CD4-positive, alpha-beta T cell treated with Interleukin-4 for 1 hour (primary cell): ENCODE measurements at regions not wholly inside any gene's neighbourhood (a gene's known extent, or its start where the extent isn't known, plus 50 kb on each side); places are given as distances from the start of the nearest gene placed in this dataset.

Experiments
- DNase-seq, 2 donors: peaks; one replicate each; pipeline ENCODE4 v3.0.0-alpha.2; 2020 to 2022

GRCh38 chr2:195404651-195405050 lies 252.4 kb upstream of the SLC39A10 start:
- DNase-seq: peak in 1 of 2 donors; percentile 28

- DNase-seq: no peak
Measured at GRCh38 chr2:195396479-195396878, 260.5 kb upstream of the SLC39A10 start.

- DNase-seq: no peak
Measured at GRCh38 chr2:195395362-195395761, 261.7 kb upstream of the SLC39A10 start.

GRCh38 chr2:195392446-195393336 lies 264.3 kb upstream of the SLC39A10 start:
- DNase-seq: no peak

- no peak for DNase-seq
Measured at GRCh38 chr2:195390686-195391321, 266.2 kb upstream of the SLC39A10 start.

- DNase-seq: no peak
Measured at GRCh38 chr2:195388028-195388427, 269.0 kb upstream of the SLC39A10 start.

GRCh38 chr2:195382186-195382585 lies 274.8 kb upstream of the SLC39A10 start:
- DNase-seq: peak; percentile 15 to 40

- DNase-seq: no peak
Measured at GRCh38 chr2:195370167-195370943, 286.7 kb upstream of the SLC39A10 start.

- no peak for DNase-seq
Measured at GRCh38 chr2:195369218-195369587, 287.8 kb upstream of the SLC39A10 start.

GRCh38 chr2:195368249-195369217 lies 288.5 kb upstream of the SLC39A10 start:
- DNase-seq: no peak

- no peak for DNase-seq
Measured at GRCh38 chr2:195367809-195368208, 289.2 kb upstream of the SLC39A10 start.

- DNase-seq: no peak
Measured at GRCh38 chr2:195364015-195364965, 292.7 kb upstream of the SLC39A10 start.

- no peak for DNase-seq
Measured at GRCh38 chr2:195363496-195363895, 293.5 kb upstream of the SLC39A10 start.

- no peak for DNase-seq
Measured at GRCh38 chr2:195360242-195360641, 296.8 kb upstream of the SLC39A10 start.

GRCh38 chr2:195359043-195359735 lies 297.8 kb upstream of the SLC39A10 start:
- DNase-seq: no peak

GRCh38 chr2:195356920-195357440 lies 300.0 kb upstream of the SLC39A10 start:
- DNase-seq: no peak

GRCh38 chr2:195356026-195356425 lies 301.0 kb upstream of the SLC39A10 start:
- DNase-seq: no peak

GRCh38 chr2:195352581-195352980 lies 304.4 kb upstream of the SLC39A10 start:
- no peak for DNase-seq

- no peak for DNase-seq
Measured at GRCh38 chr2:195343942-195344530, 313.0 kb upstream of the SLC39A10 start.

- DNase-seq: no peak
Measured at GRCh38 chr2:195343540-195343939, 313.5 kb upstream of the SLC39A10 start.
